ENCODE measurements at regions not wholly inside any gene's neighbourhood (a gene's known extent, or its start where the extent isn't known, plus 50 kb on each side); places are given as distances from the start of the nearest gene placed in this dataset.

DNA sequence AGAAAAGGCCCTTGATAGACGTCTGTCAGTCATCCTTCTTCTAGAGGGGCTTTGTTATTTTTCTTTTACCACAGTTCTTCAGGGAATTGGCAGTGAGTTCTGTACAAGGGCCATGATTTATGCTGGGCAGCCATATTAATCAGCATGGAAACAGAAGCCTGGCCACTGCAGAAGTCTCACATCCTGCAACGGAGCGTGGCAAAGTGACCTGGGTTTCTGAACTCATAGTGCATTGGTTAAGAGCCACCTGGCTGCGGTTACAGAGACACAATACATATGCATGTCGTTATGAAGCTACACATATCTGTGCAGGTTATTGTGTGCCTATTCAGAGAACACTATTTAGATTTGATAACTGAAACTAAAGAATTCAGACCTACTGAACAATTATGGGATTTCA is 419.4 kb upstream of the CELF2 start:
- no peak for DNase-seq

DNA sequence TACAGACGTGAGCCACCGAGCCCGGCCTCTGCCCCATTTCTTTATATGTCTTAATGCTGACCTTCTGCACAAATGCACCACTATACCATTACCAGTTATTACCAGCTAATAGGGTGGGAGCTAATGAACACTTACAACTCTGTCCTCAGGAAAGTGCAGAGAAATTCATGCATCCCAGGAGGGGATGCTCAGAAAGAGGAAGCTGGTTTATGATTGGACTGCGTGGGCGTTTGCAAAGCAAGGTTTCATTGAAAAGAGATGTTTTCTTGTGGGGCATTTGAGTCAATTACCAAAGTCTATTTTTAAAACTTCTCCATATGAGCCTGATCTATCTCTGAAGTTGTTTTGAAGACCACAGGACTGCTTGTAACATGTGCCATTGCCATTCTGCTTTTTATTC is 417.7 kb upstream of the CELF2 start:
- no peak for DNase-seq

DNA sequence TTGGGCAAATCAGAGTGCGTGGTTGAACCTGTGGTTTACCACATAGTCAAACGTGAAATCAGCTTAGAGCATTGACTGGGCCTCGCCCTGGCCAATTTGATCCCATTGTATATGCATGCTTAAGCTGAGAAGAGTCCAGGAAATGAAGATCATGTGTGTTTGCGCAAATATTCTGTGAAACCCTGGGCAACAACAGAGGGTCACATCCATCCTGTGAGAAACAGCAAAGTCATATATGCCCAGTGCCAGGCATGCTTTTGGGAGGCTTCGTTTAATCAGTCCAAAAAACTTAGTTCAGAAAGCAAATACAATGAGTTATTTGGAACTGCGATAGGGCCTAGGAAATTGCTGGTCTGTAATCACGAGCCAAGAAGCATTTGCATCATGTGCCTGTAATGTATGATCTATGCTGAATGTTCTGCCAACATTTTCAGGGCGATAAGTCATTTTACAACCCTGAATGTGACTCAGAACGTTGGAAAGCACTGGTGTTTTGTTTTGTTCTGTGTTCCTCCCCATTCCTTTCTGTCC is 412.1 kb upstream of the CELF2 start:
- no peak for DNase-seq

DNA sequence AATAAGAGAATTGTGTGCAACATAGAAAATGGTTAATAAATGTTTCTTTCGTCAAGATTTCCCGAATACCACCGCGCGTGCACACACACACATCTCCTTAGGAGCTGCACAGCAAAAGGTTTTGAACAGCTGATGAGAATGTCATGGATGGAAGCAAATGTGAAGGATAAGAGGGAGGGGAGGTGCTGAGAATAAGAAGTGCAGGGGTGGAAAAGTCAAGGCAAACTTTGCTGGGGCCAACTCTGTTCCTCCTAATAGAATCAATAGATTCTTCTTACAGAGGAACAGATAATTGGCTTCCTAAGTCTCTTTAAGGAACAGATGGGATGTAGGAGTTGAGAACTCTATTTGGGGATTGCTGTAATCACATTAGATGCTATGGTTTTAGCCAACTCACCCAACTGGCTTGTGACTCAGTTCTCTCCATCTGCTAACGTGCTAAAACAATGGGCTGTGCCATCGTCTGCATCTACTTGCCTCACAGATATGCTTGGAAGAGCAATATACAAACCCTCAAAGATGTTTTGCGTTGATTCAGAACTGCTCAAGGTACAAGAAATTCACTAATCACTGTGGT is 408.2 kb upstream of the CELF2 start:
- DNase-seq = no peak

DNA sequence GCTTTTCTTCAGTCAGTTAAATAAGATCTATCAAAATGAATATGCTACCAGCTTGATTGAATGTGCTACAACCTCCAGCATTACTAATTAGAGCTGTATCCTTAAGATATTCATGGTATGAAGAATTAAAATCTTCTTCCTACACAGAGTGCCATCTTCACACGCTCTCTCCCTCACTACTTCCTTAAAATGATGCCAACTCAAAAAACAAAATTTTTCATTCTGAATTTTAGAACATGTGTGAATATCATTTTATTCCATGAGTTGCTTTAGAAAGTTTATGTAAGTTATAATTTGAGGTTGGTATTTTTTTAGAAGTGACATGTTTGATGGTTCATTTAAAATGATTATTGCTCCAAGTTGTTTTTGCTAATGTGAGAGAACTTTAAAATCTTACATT is 407.5 kb upstream of the CELF2 start:
- DNase-seq = no peak

DNA sequence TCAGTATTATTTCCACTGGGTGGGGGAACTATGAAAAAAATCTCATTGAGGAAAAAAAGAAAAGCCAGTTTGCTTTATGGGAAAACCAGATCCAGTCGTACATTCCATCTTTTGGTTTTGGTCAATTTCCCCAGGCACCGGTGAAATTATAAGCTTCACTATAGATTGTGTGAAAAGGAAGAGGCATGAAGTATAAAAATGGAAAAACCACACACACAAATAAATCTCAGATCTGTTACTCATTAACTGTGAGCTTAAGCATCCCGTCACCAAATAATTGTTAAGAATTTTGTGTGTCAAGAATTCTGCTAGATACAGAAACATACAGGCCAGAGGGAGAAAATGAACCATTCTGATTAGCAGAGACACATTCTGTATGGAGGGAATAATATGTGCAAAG is 405.5 kb upstream of the CELF2 start:
- no peak for DNase-seq

DNA sequence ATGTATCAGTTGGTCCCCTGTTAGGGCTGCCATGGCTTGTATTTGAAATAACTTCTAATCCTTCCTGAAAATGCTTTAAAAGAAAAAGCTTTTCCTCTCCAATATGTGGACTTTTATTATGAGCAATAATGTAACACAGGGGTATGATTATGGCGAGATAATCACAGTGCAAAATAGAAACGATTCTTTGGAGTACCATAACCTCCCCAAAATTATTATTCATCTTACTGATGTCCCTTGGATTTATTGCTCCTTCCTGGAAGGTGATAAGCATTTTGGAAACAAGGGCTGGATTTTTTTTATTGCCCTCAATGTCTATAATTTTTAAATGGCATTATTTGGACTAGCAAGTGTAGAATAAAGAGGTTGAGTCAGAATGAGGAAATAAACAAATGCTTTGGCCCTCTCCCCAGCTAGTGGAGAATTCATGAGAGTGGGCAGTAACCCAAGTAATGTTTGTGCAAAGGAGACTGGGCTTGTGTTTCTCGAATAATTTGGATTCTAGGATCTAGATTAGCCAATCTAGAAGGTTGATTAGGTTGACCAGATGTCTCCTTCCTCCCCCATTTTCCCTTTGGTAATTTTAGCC is 403.9 kb upstream of the CELF2 start:
- DNase-seq = no peak

DNA sequence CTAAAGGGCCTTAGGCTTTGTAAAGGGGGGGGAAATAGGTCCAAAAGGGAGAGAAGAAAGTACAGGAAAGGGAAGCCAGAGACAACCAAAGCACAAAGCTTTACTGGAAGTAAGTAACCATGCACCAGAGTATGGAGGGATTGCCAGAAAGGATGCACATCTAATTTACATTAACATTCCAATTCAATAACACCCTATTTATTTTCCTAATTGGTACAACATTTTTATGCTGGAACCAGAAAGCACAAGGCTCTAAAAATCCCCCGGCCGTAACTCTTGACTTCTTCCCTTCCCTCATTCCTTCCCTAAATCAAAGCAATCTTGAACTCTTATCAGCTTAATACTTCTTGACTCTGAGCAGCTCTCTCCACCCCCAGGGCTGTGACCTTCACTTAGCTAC is 400.0 kb upstream of the CELF2 start:
- no peak for DNase-seq

DNA sequence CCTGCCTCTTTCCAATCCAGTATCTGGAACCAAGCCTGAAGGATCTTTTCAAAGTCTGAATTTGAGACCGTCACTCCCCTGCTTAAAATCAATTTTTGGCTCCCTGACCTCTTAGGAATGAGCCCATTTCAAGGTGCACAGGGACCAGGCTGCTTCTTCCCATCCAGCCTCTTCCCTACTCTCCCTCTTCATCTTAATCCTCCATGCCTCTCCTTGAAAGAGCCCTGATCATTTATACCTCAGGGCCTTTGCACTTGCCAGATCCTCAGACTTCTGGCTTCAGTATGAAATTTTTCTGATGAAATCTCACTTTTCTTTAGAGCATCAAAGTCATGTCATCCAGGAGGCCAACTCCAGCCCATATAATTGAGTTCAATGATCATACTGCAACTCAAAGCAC is 399.5 kb upstream of the CELF2 start:
- no peak for DNase-seq

DNA sequence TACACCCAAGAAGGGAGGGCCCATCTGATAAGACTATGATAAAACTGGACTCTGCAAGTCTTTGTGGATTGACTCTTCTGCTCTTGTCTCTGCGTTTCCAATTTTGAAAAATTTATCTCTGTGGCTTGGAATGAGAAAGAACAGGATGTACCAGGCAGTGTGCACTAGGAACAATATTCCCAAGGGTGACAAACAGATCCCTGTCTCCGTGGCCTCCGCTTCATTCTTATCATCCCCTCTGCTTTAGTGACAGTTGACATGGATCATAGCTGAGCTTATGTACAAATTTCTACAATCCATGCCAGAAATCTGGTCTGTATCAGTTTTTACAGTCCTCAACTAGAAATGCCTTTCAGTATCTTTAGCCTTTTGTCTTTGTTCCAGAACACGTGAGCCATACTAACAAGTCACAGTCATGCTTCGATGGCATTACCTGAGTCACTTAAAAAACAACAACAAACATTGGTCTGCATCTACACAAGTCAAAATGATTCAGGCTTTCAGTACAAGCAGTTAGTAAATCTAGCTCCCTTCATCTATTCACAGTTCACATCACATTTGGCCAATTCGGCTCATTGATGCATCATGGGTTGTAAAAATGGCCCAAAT is 393.6 kb upstream of the CELF2 start:
- peak in 1 of 51 donors; percentile 32 for DNase-seq

DNA sequence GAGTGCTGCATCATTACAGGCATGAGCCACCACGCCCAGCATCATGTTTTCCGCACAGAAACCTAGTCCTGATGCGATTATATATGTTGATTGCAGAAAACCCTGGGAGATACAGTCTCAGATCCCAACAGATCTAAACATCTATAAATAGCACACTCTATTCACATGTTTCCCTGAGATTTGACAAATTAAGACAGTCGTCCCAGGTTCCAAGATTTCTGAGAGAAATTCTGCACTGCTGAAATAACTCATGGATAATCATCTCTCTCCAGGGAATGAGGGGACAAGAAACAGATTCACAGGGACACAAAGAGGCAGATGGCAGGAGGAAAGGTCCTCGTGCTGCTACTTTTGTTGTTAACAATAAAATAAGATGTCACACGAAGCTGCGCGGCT is 393.1 kb upstream of the CELF2 start:
- no peak for DNase-seq

DNA sequence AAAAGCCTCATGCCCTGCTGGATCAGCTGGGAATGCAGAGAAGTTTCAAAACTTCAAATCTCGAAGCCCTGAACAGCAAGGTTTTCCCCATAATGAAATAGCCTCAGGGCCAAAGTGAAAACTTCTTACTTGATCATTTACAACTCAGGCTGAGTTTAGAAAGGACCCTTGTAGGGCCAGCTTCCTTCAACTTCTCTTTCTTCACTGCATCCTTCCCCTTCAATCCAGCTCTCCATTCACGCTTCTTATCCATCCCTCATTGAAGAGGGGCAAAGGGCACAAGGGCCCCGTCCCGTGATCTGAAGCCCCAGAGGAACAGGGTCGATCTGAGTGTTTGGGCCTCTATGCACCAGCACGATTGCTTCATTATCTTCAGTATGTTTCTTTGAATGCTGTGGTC is 392.2 kb upstream of the CELF2 start:
- no peak for DNase-seq

DNA sequence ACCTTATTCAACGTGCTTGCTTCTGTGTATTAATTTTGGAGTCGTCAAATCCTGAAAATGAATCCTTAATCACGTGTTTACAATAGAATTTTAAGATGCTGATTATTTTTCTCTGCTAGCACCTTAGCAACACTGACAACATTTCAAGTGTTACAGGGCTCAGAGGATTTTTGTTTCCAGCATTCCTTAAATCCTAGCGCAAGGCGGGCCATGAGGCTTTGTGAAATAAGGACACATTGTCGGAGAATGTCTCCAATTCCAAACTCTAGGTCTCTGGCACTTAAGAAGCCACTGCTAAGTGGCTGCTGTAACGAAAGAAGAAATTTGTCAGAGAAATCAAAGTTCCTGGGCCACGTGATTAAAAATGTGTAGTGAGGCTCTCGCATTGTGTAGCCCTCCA is 390.9 kb upstream of the CELF2 start:
- no peak for DNase-seq

DNA sequence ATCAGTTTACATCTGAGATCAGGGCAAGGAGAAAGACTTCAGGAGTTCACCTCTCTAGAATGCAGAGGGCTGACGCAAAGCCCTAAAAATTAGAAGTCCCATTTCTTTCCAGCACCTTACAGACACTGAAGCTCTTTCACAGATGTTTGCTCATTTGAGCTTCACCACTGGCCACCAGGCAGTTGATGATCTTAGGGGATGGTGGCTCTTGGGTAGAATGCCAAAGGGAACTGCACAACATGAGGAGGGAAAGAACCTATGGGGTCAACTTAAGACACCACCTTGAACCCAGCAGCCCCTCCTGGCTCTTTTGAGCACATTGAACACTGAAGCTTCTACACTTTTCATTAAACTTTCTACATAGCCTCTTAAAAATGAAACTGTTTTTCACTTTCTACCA is 390.3 kb upstream of the CELF2 start:
- no peak for DNase-seq

DNA sequence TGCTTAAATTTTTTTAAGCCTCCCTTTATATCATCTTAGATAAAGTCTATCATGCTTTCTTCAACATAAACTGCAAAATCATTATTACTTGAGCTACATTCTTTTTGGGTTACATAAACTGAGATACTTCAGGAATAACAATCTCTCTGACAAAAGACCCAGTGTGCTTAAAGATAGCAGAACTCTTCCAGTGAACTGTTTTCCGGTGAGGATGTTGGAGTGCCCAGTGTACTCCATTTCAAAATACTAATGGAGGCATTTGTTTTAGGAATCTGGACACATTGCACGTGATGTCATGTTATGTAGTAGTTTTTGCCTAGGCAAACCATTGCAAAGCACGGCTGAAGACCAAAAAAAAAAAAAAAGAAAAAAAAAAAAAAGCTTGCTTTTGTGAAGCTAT is 388.2 kb upstream of the CELF2 start:
- DNase-seq = no peak

DNA sequence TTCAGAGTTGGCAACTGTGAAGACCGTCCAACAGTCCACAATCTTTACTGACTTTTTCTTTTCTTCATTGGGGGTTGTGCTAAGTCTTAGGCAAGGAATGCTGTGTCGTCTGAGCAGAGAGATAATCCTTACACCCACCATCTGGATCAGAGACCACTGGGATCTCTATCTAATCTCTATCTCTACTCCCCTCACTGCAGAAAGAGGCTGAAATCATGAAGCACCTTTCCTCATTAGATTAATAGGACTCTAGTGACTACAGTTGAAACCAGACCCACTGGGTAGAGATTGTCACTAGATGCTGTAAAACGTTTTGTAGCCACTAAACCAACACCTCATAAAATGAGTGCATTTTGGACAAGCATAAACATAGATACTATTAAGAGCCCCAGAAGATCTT is 387.4 kb upstream of the CELF2 start:
- no peak for DNase-seq

DNA sequence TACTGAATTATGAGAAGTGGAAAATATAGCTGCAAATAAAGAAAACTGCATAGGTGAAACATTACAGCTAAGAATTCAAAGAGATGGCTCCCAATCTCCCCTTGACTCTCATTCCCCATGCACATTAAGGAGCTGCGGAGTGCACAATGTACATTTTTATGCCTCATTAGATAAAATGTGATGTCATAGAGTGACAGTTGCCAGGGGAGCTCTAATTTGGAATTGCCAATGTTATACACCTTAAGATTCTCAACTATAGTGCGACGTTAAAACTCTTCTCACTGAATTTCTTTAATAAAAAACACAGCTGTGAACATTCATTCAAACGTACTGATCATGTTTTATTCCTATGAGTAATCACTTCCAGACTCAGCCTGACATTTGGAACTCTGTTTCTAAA is 386.9 kb upstream of the CELF2 start:
- peak in 1 of 51 donors; percentile 17 for DNase-seq

DNA sequence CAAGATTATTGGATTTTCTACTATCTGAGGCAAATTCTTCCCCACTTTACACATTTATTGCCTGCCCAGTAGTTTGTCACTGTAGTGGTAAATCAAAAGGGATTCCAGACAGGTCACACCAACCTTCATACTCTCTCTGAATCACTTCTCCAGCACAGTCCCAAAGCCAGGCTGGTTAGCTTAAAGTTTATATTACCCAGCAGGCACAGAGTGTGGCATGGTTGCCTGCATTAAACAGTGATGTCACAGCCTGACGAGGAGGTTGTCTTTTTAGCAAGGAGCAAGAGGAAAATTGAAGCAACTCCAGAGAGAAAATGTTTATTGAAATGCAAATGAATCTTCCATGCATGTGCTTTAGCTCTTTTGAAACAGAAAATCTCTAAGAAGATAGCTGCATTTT is 375.5 kb upstream of the CELF2 start:
- DNase-seq = no peak

DNA sequence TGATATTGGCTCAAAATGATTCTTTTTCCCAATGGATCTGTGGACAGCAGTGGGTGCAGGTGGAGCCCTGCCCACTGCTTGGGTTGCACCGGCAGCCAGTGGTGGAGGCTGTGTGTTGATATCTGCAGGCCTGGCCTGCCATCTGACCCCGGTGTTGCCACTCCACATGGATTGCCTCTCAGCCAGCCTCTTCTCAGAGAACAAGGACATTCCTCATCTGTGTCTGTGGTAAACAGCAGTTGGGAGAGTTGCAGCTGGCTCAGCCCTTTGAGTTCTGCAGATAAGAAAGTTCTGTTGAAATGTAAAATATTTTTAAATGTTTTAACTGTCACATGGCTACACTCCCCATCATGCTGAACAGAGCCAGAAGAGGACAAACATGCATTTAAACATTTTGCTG is 374.9 kb upstream of the CELF2 start:
- no peak for DNase-seq

DNA sequence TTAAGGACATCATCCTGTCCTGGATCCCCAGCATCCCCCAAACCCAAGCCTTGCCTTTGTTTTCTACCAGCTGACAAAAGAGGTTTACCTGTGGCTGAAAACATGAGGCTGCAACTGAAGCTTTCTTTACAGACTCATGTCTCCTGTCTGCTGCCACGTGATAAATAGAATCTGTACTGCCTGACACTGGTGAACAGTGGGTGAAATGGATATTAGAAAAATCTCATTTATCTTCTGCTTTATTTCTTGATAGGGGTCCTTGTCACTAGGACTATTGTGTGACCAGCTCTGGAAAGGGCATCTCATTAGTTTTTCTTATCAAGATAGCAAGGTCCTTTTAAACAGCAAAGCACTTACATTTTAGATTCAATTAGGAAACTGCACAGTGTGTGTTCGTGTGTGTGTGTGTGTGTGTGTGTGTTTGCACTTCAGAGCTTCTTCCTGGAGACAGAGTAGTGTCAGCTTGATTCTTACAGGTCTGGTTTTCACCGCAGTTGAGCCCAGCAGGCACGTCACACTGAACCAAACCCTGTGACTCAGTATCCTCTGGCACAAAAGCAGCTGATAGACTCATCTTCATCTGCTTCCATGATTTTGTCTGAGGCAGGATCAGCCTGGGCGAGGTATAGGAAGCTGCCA is 373.5 kb upstream of the CELF2 start:
- peak in 2 of 51 donors; percentile 13 to 62 for DNase-seq

DNA sequence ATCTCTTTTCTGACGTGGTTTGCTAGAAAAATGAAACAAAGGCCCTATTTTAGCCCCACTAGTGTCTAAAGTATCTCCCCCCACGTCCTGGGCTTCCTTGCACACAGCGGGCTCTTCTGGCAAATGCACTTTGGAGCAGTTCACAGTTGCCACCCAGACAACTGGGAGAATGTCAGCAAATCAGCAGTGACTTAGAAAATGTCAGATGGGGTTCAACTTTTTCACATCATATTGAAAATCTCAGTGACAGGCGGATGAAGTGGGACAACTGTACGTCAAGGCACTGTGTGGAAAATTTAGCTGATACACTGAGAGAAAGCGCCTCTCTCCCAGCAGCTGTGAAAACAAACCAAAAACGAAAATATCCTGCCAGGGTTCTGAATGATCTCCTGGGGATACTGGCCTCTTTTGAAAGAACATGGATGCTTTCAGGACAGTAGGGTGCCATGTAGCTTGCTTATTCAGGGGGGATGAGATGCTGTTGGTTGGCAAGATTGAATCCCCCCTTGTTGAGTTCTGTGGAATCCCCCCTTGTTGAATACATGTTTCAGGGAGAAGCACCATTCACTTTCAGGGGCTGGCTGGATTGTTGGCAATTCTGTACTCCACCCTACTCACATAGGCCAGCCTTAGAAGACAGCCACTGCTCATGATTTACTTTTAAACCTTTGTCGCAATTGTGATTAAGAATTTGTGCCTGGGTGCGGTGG is 372.8 kb upstream of the CELF2 start:
- DNase-seq = no peak

DNA sequence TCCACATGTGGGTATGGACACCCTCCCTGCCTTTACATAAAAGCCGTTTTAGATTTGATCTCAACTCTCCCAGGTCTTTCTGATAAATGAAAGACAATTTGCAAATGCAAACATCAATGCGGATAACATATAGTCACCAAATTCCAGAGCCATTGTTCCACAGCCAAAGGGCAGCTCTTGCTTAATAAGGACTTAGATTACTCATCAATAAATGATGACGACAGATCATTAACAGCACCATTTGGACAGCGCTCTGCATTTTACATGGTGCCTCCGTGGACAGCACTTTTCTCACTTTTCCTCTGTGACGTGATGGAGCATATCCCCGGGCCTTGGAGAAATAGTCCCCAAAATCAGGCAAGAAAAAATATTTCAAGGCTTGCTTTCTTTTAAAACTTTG is 370.3 kb upstream of the CELF2 start:
- no peak for DNase-seq
